HG02840 (cell line): ENCODE measurements at regions not wholly inside any gene's neighbourhood (a gene's known extent, or its start where the extent isn't known, plus 50 kb on each side); places are given as distances from the start of the nearest gene placed in this dataset.

Source experiments
- ATAC-seq: cut with Tn5 transposase; IDR thresholded peaks from one replicate; pipeline ENCODE4 v1.9.1; 2021; ENCODE audit warnings: mild to moderate bottlenecking, moderate library complexity, moderate number of reproducible peaks; ENCODE audit not compliant: unreplicated experiment, low FRiP score

DNA sequence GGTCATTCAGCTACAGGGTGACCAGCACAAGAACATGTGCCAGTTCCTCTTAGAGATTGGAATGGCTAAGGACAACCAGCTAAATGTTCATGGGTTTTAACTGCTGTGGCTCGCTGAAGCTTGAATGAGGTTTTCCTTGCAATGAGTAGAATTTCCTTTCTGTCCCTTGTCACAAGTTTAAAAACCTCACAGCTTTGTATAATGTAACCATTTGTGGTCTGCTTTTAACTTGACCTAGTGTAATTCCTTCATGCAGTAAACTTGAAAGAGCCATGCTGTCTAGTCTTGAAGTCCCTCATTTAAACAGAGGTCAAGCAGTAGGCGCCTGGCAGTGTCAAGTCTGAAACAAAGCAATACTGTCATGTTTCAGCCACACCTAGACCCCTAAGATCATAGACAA is 181.3 kb upstream of the DMRT1 start:
- no peak for ATAC-seq

DNA sequence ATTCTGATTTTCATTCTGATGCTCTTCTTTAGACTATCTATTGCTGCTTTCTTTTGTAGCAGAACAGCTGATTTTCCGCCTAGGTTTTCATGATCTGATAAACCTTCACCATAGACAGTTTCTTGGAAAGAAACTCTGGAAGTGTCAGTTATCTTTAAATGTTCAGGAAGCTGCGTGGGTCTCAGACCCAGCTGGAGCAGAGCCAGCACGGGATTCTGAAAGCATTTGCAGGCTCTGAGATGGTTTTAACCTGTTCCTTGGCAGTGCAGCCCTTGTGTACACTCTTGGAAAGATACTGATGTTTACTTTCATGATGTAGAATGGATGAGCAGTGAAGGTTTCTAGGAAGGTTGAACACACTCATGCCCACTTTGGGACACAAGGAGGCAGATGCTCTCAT is 178.0 kb upstream of the DMRT1 start:
- ATAC-seq = no peak

- ATAC-seq = no peak
Measured at GRCh38 chr9:665296-665695, 176.2 kb upstream of the DMRT1 start.

- ATAC-seq = no peak
Measured at GRCh38 chr9:671997-672396, 169.5 kb upstream of the DMRT1 start.

GRCh38 chr9:672851-673250 is 168.6 kb upstream of the DMRT1 start:
- no peak for ATAC-seq

DNA sequence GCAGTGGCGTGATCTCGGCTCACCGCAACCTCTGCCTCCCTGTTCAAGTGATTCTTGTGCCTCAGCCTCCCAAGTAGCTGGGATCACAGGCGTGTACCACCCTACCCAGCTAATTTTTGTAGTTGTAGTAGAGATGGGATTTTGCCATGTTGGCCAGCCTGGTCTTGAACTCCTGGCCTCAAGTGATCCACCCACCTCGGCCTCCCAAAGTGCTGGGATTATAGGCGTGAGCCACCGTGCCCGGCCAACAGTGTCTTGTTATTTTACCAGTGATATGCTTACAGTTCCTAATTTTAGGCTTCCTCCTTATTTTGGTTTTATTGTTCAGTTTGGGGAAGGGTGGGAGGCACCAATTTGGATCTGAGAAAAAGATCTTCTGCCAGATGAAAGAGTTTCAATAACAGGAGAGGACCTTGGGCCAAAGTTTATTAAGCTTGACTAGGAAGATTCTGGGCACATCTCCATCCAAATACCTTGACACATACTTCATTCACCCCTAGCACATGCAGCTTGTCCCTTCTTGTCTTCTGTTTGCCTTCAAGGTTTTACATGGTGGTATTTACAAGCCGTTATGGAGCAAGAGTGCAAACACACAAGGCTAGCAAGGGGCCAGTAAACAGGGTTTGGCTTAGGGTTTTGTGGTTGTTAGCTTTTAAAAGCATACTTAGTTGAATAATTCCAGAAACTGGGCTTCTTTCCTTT is 168.1 kb upstream of the DMRT1 start:
- ATAC-seq = no peak

DNA sequence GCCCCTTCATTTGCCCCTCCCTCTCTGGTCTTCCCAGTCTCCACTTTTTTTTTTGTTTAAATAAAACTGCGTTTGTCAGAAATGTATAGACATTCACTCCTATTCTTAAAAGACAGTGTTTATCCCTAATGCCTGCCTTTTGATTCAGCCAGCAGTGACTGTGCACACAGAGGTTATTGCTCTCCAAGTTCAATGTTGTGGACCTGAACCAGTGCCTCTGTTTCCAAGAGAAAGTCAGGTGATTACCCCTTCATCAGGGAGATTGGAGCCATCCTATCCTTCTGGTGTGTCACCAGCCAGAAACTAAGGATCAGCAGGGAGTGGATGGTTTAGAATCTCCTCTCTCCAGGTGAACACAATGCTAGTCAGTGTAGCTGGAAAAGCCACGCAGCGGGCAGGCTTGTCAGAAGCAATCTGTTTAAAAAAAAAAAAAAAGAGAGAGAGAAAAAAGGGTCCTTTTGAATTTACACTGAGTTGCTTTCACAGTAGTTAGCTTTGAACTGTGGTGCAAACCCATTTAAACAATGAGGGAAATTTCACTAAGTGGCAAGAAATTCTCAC is 167.5 kb upstream of the DMRT1 start:
- no peak for ATAC-seq

GRCh38 chr9:675697-676370 is 165.7 kb upstream of the DMRT1 start:
- ATAC-seq = no peak

DNA sequence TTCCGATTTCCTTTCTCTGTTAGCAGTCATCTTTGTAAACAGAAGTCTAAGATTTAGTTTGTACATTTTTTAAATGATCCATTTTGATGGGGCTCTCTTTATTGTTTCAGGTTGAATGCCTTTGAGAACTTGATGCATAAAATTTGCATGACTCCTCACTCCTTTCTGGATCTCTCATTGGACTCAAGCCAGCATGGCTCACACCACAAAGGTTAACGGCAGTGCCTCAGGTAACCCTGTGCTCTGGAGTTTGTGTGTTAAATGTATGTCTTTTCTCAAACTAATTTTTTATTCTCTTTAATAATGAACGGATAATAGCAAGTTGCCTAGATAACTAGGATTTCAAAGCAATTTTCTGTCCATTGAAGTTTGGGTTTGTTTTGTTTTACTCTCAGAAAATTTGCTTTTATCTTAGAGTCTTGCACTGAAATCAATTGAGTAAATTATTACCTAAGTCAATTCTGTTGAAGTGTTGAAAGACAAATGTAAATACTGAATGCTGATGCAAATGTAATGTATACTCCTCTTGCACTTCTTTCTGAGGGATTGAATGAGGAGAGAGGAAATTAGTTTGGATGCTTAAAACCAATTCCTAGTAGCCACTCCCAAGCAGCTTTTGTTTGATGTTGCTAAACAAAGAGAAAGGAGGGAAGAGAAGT is 164.6 kb upstream of the DMRT1 start:
- no peak for ATAC-seq

DNA sequence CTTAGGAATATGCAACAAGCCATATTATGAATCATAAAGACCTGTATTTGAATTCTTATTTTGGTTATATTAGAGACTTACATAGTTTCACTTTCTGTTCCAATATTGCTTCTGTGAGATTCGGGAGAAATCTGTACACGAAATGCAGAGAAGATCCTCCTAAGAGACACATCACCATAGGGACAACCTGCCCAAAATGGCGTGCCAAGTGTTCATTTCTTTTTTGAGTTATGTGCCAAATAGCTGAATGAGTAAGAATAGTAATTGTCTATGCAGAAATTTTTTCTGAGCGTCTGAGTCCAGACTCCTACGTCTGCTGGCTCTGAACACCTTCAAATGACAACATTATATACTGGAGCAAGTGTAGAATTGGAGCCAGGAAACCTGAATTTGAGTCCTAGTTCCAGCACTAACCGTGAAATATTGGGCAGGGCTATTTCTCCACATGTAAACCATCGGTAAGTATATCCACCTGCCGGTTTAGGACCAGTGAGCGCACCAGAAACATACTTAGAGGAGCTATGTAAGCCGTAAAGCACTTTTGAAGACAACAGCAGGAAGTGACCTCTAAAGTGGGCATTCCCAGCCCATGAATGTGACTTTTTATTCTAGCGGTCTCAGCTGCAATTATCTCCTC is 163.9 kb upstream of the DMRT1 start:
- ATAC-seq = no peak

GRCh38 chr9:678897-679296 is 162.6 kb upstream of the DMRT1 start:
- ATAC-seq = no peak

DNA sequence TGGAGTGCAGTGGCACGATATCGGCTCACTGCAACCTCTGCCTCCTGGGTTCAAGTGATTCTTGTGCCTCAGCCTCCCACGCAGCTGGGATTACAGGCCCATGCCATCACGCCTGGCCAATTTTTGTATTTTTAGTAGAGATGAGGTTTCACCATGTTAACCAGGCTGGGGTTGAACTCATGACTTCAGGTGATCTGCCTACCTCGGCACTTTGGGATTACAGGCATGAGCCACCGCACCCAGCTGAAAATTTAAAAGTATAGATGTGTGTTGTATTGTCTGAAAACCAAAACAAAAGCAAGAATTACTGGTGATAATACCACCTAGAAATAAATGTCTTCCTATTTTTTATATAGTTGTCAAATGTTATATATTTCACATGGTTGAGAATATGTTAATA is 162.0 kb upstream of the DMRT1 start:
- ATAC-seq = no peak

GRCh38 chr9:680106-680505 is 161.4 kb upstream of the DMRT1 start:
- no peak for ATAC-seq

GRCh38 chr9:682633-683508 is 158.6 kb upstream of the DMRT1 start:
- ATAC-seq = no peak

DNA sequence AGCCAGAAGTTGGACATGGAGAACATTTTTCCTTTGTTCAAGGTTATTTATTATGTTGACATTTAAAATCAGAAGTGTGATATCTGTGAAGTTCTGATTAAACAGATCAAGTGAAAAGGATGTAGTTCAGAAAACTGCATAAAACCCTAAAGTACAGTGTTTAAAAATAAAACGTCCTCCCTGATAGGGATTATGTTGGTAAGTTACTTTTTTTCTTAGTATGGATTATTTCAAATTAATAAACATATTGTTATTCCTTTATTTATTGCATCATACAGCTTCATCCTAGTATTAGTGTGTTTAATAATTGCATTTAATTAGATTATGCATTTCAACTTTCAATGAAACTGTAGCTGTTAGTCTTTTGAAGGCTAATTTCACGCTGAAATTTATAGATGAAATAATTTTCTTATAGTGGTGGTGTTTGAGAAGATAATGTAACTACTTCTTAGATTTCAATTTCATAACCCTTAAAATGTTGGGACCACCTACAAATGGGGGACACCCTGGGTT is 157.9 kb upstream of the DMRT1 start:
- no peak for ATAC-seq

DNA sequence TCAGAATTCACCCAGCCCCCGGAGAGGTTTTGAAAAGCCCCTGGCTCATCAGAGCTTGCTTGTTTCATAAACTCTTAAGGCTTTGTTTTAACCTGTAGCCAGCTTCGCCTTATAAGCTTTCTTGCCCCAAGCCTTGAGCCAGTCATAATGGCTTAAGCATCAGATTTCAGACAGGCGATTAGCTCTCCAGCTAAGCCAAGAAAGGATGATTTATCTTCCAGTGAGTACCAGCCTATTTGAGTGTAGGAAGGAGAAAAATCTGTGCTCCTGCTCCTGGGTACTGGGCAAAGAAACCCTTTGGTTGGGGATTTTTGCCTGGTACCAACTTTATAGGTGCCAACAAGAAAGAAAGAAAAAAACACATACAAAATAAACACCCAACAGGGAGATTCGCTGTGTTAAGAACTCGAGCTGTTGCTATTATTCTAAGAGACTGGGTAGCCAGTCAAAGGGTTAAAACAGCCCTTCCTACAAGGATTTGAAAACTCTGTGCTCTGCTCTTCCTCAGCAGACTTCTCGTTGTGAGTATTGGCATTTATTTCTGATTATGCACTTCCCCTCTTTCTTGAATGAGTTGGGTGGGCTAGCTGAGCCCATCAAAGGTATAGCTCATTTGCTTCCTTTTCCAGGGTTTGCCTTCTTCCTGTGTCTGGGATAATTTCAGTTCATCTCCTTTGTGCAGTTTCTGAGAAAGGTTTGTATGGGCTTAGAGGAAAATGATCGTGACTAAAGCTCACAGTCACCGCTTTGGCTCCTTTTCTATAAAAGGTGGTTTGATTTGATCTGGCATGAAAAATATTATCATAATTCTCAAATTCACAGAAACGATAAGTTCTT is 157.2 kb upstream of the DMRT1 start:
- ATAC-seq = no peak

DNA sequence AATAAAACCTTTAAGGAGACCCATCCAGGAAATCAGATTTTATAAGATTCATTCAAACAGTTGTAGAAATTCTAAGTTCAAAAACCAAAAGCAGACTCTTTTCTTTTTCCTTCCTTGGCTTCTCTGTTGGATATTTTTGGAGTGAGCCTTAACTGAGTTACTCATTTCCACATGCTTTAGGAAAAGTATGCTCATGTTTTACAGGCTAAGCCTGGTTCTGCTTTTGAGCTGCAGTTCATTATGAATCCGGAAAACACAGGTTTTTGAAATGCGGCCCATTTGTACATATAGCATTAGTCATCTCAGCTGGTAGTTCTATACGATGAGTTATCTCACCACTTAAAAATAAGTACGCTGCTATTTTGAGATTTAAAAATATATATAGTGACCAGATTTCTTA is 156.6 kb upstream of the DMRT1 start:
- ATAC-seq = no peak

- ATAC-seq = no peak
Measured at GRCh38 chr9:686321-686813, 155.1 kb upstream of the DMRT1 start.
